ENCODE measurements at regions not wholly inside any gene's neighbourhood (a gene's known extent, or its start where the extent isn't known, plus 50 kb on each side); places are given as distances from the start of the nearest gene placed in this dataset.

DNA sequence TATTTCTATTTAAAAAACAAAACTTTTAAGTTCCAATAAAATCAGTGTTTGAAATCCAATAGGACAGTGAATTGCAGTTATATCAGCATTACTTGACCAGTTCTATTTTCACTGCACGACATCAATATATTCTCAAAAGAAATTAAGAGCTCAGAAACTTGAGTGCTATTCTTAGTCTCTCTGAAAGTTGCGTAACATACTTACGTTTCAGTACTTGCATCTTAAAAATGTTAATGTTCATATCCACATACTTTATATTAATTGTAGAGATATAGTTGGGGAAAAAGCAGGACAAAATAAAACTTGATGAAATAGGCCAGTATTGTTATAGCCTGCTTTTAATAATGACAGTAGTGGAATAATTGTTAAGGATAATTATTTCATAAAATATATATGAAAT is 720.5 kb upstream of the PCDH9 start:
- no peak for TF ChIP-seq CREB1 (IDR thresholded peaks at IDR 0.05; ENCODE audit: low read depth)
- TF ChIP-seq, protein P1, sequence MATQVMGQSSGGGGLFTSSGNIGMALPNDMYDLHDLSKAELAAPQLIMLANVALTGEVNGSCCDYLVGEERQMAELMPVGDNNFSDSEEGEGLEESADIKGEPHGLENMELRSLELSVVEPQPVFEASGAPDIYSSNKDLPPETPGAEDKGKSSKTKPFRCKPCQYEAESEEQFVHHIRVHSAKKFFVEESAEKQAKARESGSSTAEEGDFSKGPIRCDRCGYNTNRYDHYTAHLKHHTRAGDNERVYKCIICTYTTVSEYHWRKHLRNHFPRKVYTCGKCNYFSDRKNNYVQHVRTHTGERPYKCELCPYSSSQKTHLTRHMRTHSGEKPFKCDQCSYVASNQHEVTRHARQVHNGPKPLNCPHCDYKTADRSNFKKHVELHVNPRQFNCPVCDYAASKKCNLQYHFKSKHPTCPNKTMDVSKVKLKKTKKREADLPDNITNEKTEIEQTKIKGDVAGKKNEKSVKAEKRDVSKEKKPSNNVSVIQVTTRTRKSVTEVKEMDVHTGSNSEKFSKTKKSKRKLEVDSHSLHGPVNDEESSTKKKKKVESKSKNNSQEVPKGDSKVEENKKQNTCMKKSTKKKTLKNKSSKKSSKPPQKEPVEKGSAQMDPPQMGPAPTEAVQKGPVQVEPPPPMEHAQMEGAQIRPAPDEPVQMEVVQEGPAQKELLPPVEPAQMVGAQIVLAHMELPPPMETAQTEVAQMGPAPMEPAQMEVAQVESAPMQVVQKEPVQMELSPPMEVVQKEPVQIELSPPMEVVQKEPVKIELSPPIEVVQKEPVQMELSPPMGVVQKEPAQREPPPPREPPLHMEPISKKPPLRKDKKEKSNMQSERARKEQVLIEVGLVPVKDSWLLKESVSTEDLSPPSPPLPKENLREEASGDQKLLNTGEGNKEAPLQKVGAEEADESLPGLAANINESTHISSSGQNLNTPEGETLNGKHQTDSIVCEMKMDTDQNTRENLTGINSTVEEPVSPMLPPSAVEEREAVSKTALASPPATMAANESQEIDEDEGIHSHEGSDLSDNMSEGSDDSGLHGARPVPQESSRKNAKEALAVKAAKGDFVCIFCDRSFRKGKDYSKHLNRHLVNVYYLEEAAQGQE (IDR thresholded peaks at IDR 0.05; ENCODE audit: low read depth): no peak
- TF ChIP-seq EP300 (IDR thresholded peaks at IDR 0.05; ENCODE audit: borderline replicate concordance): no peak
- TF ChIP-seq TAF1 (IDR thresholded peaks at IDR 0.05; ENCODE audit: low read depth): no peak
- no peak for TF ChIP-seq ZBTB7A (IDR thresholded peaks at IDR 0.05; ENCODE audit: low read depth)
- TF ChIP-seq, protein P2, sequence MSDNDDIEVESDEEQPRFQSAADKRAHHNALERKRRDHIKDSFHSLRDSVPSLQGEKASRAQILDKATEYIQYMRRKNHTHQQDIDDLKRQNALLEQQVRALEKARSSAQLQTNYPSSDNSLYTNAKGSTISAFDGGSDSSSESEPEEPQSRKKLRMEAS (IDR thresholded peaks at IDR 0.05): no peak
- no peak for TF ChIP-seq CEBPB (IDR thresholded peaks at IDR 0.05)
- TF ChIP-seq RAD21 (IDR thresholded peaks at IDR 0.05; ENCODE audit: low read depth): no peak
- no peak for TF ChIP-seq FOXM1 (IDR thresholded peaks at IDR 0.05; ENCODE audit: borderline replicate concordance, low read depth)
- TF ChIP-seq EGR1 (IDR thresholded peaks at IDR 0.05): no peak
- TF ChIP-seq, protein P3, sequence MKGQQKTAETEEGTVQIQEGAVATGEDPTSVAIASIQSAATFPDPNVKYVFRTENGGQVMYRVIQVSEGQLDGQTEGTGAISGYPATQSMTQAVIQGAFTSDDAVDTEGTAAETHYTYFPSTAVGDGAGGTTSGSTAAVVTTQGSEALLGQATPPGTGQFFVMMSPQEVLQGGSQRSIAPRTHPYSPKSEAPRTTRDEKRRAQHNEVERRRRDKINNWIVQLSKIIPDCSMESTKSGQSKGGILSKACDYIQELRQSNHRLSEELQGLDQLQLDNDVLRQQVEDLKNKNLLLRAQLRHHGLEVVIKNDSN (IDR thresholded peaks at IDR 0.05): no peak
- TF ChIP-seq TCF12 (IDR thresholded peaks at IDR 0.05; ENCODE audit: low read depth): no peak
- no peak for TF ChIP-seq TEAD4 (IDR thresholded peaks at IDR 0.05)
- TF ChIP-seq NFIC (IDR thresholded peaks at IDR 0.05): no peak
